Lower lobe of right lung (tissue), 2 donors: ENCODE measurements at regions not wholly inside any gene's neighbourhood (a gene's known extent, or its start where the extent isn't known, plus 50 kb on each side); places are given as distances from the start of the nearest gene placed in this dataset.
"Not testable (repeated sequence)": the region's sequence is repeated elsewhere in the genome, so short reads cannot be mapped to it uniquely, and the experiment has no call there.

Source experiments
- ATAC-seq, 2 donors: fragments of 200-7000 bp; cut with Tn5 transposase; one replicate each; pipeline ENCODE4 v1.9.1; 2020 to 2022; ENCODE audit warnings: mild to moderate bottlenecking in 2 of 2, moderate library complexity in 2 of 2
- DNase-seq: peaks from one replicate; pipeline ENCODE4 v3.0.0-alpha.2; 2020
- H3K27ac ChIP-seq: fragments of 200-600 bp; one replicate; pipeline ENCODE4 v1.8.0; 2022
- H3K27me3 ChIP-seq: fragments of 200-600 bp; one replicate; pipeline ENCODE4 v1.8.0; 2022; ENCODE audit warnings: low read depth
- H3K36me3 ChIP-seq: fragments of 200-600 bp; one replicate; pipeline ENCODE4 v1.8.0; 2022; ENCODE audit warnings: mild to moderate bottlenecking
- H3K4me1 ChIP-seq: fragments of 200-600 bp; one replicate; pipeline ENCODE4 v1.8.0; 2022
- H3K4me3 ChIP-seq: fragments of 200-600 bp; one replicate; pipeline ENCODE4 v1.8.0; 2022; ENCODE audit warnings: mild to moderate bottlenecking
- H3K9me3 ChIP-seq: fragments of 200-600 bp; one replicate; pipeline ENCODE4 v1.8.0; 2022
- intact Hi-C: fragments of 100-400 bp; cut with DNase I; formaldehyde crosslinking; loops from one replicate; pipeline ENCODE4 v1.11.0; 2022
- donor health status: DM: no; HTN: yes; CAD: no; lungs with severe emphysema.

DNA sequence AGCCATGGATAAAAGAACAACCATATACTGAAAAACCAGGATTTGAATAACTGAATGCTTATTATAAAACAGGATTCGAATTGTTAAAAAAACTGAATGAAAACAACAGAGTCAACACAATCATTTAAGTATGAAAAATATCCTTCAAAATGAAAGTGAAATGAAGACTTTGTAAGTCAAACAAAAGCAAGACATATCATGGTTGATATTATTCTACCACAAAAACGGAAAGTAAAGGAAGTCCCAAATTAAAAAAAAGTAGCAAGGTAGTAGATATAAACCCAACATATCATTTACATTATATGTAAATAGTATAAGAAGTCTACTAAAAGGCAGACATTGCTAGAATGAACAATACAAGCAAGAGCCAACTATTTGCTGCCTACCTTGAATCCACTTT, 63.1 kb upstream of the POTEC start:
- H3K27ac ChIP-seq, H3K9me3 ChIP-seq, H3K36me3 ChIP-seq, H3K27me3 ChIP-seq, ATAC-seq, H3K4me3 ChIP-seq, H3K4me1 ChIP-seq, intact Hi-C loops, DNase-seq: not testable (repeated sequence)

DNA sequence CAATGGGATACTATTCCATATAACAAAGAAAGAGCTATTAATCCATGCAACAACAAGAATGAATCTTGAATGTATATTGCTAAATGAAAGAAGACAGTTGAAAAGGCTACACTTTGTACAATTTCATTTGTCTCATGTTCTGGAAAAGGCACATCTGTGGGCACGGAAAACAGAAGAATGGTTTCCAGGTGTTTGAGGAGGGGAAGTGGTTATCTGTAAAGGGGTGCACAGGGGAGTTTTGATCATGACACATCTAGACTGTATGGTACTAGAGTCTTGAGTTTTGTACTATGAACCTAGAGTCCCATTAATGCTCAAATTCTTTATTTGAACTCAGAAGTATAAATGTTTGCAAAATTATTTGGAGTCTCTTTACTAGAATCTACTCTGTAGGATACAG, 64.0 kb upstream of the POTEC start:
- DNase-seq, H3K4me1 ChIP-seq, H3K9me3 ChIP-seq, H3K27ac ChIP-seq, H3K27me3 ChIP-seq, ATAC-seq, H3K4me3 ChIP-seq, H3K36me3 ChIP-seq, intact Hi-C loops: not testable (repeated sequence)

DNA sequence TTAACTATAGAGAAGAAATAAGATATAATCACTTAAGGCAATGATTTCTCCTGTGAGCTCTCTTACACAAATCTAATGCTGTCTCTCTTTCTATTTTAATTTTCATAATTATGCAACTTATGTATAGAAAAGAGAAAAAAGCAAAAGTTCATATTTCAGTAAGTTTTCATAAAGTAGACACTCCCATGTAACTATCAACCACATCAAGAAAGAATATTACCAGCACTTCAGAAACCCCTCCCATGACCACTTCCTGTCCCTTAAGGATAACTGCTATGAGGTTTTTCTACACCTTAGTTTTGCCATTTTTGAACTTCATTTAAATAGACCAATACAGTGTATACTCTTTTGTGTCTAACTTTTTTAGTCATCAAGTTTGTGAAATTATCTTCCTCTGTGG, 69.0 kb upstream of the POTEC start:
- H3K4me1 ChIP-seq, ATAC-seq, H3K27ac ChIP-seq, H3K27me3 ChIP-seq, H3K9me3 ChIP-seq, H3K36me3 ChIP-seq, H3K4me3 ChIP-seq, DNase-seq, intact Hi-C loops: not testable (repeated sequence)

DNA sequence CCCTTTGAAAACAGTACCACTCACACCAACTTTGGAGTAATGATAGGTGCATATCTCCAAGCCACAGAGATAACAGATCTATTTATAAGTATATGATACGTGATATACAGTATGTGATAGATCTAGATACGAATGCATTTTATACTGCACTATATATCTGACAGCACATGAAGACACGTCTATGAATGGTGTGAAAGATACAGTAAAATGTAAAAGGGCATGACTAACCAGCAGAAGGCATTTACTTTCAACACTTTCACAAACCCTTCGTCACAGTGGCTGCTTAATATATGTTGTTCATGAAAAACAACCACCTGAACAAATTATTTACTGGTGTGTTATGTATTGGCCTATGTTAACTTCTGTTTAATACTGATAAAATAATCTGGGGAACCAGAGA, 71.1 kb upstream of the POTEC start:
- H3K4me3 ChIP-seq, H3K9me3 ChIP-seq, H3K27me3 ChIP-seq, intact Hi-C loops, H3K27ac ChIP-seq, H3K4me1 ChIP-seq, DNase-seq, ATAC-seq, H3K36me3 ChIP-seq: not testable (repeated sequence)

DNA sequence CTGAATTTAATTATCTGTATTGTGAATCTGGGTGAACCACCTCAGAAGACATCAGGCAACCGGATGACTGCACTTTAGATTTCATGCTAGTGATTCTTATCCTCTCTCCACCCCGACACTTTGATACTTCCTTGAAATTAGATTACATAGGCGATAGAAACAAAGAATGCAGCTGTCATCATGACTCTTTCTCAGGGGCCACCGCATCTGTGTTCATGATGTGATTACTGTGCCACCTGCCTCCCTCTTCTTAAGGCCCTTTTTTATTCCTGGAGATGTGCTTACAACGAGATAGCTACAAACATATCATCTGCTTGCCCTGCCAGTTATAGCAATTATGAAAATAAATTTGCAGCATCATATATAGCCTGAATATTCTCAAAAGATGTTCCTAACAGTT, 83.9 kb upstream of the POTEC start:
- intact Hi-C loops, H3K9me3 ChIP-seq, H3K36me3 ChIP-seq, ATAC-seq, H3K27me3 ChIP-seq, H3K4me3 ChIP-seq, H3K4me1 ChIP-seq, DNase-seq, H3K27ac ChIP-seq: not testable (repeated sequence)

DNA sequence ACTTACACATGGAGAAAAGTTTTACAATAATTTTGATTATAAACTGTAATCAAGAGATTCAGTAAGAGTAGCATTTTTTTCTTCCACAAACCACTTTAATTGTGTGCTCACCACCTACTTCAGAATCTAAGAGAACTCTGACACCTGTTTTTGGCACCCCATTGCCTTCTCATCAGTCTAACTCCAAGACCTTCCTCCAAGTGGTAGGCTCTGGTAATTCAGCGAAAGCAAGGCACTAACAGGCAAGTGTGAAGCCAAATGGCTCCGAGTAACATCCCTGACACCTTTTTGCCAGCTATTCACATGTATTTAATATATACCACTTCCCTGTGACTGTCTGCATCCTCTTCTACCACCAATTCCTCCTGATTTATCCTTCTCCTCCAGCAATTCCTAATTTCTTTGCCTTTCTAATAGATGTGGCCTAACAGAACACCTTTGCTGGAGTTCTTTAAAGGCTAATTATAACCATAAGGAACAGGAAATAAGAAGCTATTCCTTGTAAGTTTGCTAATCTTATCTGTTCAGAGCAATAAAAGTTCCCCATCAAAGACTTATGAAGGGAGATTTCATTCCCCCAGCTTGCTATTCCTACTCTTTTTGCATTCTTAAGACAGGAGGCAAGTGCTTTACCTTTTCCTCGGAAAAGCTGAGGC, 85.1 kb upstream of the POTEC start:
- H3K36me3 ChIP-seq, DNase-seq, H3K27me3 ChIP-seq, H3K27ac ChIP-seq, intact Hi-C loops, ATAC-seq, H3K4me3 ChIP-seq, H3K4me1 ChIP-seq, H3K9me3 ChIP-seq: not testable (repeated sequence)

DNA sequence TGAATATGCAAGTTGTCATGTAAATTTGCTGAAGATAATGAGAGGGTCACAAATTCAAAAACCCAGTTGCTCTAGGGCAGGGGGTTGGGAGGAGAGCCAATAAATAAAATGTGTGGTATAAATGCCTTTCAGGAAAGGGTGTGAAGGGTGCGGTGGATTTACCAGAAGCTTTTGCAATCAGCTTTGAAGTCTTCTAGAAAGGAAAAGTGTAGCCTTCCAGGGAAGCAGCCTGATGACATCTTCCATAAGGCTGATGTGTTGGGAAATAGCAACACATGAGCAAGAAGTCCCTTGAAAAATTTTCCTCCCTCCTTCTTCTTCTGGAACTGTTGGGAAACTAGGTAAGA, 85.6 kb upstream of the POTEC start:
- H3K27me3 ChIP-seq, H3K4me3 ChIP-seq, H3K27ac ChIP-seq, intact Hi-C loops, H3K4me1 ChIP-seq, H3K9me3 ChIP-seq, H3K36me3 ChIP-seq, ATAC-seq, DNase-seq: not testable (repeated sequence)

DNA sequence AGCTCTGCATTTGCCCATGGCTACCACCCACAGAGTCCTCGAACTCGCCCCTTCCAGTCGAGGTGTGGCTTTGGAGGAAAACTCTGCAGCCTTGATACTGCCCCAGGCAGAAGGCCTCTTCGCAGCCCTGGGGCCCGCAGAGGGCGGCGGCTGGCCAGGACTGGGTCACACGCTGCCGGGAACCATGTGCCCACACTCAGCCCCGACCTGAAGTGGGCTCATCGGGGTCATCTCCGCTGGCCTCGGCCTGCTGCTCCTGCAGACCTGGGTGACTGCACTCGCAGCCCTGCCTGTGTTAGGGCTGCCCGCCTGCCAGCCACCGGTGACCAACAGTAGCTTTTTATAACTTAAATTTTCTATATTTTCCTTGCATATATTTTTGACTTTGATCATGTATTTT, 89.6 kb upstream of the POTEC start:
- intact Hi-C loops, DNase-seq, H3K36me3 ChIP-seq, H3K27me3 ChIP-seq, H3K4me1 ChIP-seq, H3K9me3 ChIP-seq, ATAC-seq, H3K27ac ChIP-seq, H3K4me3 ChIP-seq: not testable (repeated sequence)

DNA sequence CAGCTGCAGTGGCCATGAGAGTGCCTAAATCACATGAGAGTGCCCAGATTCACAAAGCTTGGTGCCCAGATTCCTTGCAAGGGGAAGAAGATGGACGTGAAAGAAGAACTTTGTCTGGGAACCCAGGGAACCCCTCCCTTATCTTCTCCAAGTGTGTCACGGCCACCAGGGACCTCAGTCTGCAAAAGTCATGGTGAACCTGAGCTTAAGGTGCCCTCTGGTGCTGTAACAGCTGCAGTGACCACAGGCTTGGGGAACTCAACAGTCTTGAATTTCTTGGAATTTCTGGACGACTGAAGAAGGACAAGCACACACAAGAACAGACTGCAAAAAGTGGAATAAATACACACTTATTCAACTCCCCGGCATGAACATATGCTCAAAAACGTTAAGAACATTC, 94.6 kb upstream of the POTEC start:
- H3K27ac ChIP-seq, H3K9me3 ChIP-seq, ATAC-seq, H3K4me3 ChIP-seq, H3K36me3 ChIP-seq, DNase-seq, H3K27me3 ChIP-seq, H3K4me1 ChIP-seq, intact Hi-C loops: not testable (repeated sequence)

DNA sequence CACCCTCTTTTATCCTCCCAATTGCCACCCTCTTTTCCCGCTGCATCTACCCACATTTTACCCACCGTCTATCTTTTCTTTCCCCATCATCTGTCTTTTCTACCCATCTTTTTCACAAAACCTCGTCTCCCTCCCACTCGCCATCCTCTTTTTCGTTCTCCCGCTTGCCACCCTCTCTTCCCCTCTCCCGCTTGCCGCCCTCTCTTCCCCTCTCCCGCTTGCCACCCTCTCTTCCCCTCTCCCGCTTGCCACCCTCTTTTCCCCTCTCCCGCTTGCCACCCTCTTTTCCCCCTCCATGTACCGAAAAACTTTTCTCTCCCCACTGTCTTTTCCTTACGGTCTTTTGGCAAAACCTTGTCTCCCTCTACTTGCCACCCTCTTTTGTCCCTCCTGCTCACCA, 97.7 kb upstream of the POTEC start:
- DNase-seq, H3K27ac ChIP-seq, intact Hi-C loops, H3K36me3 ChIP-seq, H3K4me3 ChIP-seq, H3K4me1 ChIP-seq, H3K27me3 ChIP-seq, ATAC-seq, H3K9me3 ChIP-seq: not testable (repeated sequence)

DNA sequence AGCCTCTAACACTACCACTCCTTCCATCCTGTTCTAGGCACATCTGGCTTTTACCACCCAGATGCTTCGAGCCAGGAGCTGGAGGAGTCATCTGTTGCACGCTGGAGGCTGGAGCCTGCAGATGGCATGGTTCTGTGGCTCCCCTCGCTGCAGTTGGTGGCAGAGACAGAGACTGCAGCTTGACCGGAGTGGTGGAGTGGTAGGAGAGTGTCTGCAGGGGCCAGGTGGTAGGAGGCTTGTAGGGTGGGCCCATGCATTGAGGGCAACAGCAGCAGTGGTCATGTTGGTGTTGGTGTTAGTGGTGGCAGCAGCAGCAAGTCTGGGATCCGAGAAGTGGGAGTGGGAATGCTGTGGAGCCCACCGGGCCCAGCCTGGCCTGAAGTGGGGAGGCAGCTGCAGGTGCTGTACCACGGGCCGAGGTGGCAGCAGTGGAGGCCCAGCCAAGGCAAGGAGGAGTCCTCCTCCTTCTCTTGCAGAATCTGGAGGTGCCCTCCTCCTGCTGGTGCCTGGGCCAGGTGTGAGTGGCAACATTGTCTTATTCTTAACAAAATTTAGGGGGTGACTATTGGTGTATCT, 100.4 kb upstream of the POTEC start:
- H3K4me3 ChIP-seq, intact Hi-C loops, DNase-seq, H3K27me3 ChIP-seq, H3K4me1 ChIP-seq, H3K36me3 ChIP-seq, H3K9me3 ChIP-seq, ATAC-seq, H3K27ac ChIP-seq: not testable (repeated sequence)

DNA sequence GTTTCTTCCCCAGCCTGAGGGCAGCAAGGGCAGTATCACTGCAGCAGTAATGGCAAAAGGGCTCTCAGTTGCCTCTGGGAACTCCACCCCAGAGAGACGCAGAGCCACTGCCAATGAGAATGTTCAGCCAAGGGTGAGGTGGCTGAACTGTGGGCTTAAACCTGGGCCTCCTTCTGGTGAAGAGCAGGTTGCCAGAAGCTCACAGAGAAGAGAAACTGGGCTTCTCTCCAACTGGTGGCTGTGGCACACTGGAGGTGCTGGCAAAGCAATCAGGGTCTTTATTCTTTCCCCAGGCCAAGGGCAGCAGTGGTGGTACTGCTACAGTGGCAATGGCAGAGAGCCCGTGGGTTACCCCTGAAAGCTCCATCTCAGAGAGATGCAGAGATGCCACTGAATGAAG, 54.9 kb upstream of the ANKRD30B start:
- H3K9me3 ChIP-seq, H3K36me3 ChIP-seq, H3K27ac ChIP-seq, H3K27me3 ChIP-seq, H3K4me3 ChIP-seq, H3K4me1 ChIP-seq, DNase-seq, intact Hi-C loops, ATAC-seq: not testable (repeated sequence)

DNA sequence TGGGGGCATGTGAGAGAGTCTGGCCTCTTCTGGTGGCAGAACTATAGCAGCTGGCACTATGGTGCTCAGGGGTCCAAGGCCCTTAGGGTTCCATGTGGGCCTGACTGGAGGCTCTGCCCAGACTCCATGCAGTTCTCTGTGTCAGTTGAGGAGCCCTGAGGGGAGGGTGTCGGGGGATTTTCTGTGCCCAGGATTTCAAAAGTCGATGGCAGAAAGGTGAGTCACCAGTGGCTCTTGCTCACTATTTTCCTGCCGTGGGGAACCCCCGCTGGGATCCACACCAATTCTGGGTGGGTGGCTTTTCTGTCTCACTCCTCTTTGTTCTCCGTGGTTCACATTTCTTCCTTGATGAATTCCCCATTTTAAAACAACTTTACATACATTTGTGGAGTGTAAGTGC, 54.1 kb upstream of the ANKRD30B start:
- H3K27me3 ChIP-seq, H3K27ac ChIP-seq, DNase-seq, intact Hi-C loops, H3K4me1 ChIP-seq, H3K4me3 ChIP-seq, H3K36me3 ChIP-seq, H3K9me3 ChIP-seq: not testable (repeated sequence)
- ATAC-seq: peak in 1 of 2 donors; percentile 48

DNA sequence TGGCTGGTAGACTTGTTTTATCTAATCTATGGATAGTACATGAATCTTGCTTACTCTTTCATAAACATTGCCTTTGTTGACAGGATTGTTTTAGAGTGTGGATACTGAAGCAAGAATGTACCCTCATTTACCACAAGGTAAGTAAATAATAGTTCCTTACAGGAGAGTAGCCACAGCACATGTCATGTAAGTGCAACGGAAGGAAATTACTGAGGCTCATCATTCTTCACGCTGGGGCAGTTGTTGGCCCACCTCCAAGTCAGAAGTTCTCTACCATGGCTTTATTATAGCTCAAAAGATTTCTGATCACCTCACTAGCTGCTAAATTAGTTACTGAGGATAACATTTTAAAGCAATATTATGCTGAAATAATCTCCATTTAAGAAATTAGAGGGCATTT, 50.0 kb upstream of the ANKRD30B start:
- H3K4me1 ChIP-seq, ATAC-seq, H3K36me3 ChIP-seq, H3K4me3 ChIP-seq, intact Hi-C loops, DNase-seq, H3K9me3 ChIP-seq, H3K27me3 ChIP-seq, H3K27ac ChIP-seq: not testable (repeated sequence)
